Activated naive CD8-positive, alpha-beta T cell treated with anti-CD3 and anti-CD28 coated beads, Interleukin-2, amount 50 U/mL, for 24 hours (primary cell): ENCODE measurements at regions not wholly inside any gene's neighbourhood (a gene's known extent, or its start where the extent isn't known, plus 50 kb on each side); places are given as distances from the start of the nearest gene placed in this dataset.

Source experiments
- ATAC-seq: fragments of 150-1000 bp; cut with Tn5 transposase; one replicate; pipeline ENCODE4 v1.10.0; 2021
- DNase-seq: peaks from one replicate; pipeline ENCODE4 v3.0.0; 2021
- H3K27ac Mint-ChIP-seq: one replicate; pipeline ENCODE4 v1.8.0; 2021; ENCODE audit warnings: mild to moderate bottlenecking, mixed read lengths
- H3K27me3 Mint-ChIP-seq: one replicate; pipeline ENCODE4 v1.8.0; 2021; ENCODE audit warnings: mixed read lengths
- H3K36me3 Mint-ChIP-seq: one replicate; pipeline ENCODE4 v1.8.0; 2021; ENCODE audit warnings: low read depth, mixed read lengths
- H3K4me1 Mint-ChIP-seq: one replicate; pipeline ENCODE4 v1.8.0; 2021; ENCODE audit warnings: mixed read lengths
- H3K4me3 Mint-ChIP-seq: one replicate; pipeline ENCODE4 v1.8.0; 2021; ENCODE audit warnings: mild to moderate bottlenecking, moderate library complexity, mixed read lengths
- H3K9me3 Mint-ChIP-seq: one replicate; pipeline ENCODE4 v1.8.0; 2021; ENCODE audit warnings: mixed read lengths

GRCh38 chr1:59128784-59129227 lies 168.1 kb upstream of the FGGY start:
- Mint-ChIP-seq H3K4me1 (peaks cover 23% of the 10 kb centered on the region), H3K9me3 (peaks cover 7% of the 10 kb centered on the region), H3K36me3 (no peaks in the 10 kb centered on the region), H3K4me3 (no peak overlapping the region), H3K27me3 (peaks cover 9% of the 10 kb centered on the region), H3K27ac (no peak overlapping the region)
- no peak for DNase-seq
- no peak for ATAC-seq

GRCh38 chr1:59132295-59132694 lies 164.6 kb upstream of the FGGY start:
- Mint-ChIP-seq H3K9me3 (no peaks in the 10 kb centered on the region), H3K4me1 (peaks cover 11% of the 10 kb centered on the region), H3K4me3 (no peak overlapping the region), H3K36me3 (no peaks in the 10 kb centered on the region), H3K27me3 (peaks cover 3% of the 10 kb centered on the region), H3K27ac (peak overlapping the region; percentile 11)
- ATAC-seq: no peak
- DNase-seq: no peak

- Mint-ChIP-seq H3K27me3 (peaks cover 3% of the 10 kb centered on the region), H3K4me3 (no peak overlapping the region), H3K27ac (no peak overlapping the region), H3K4me1 (peaks cover 19% of the 10 kb centered on the region), H3K9me3 (no peaks in the 10 kb centered on the region), H3K36me3 (no peaks in the 10 kb centered on the region)
- DNase-seq (no peak), ATAC-seq (no peak)
These were observed 162.9 kb upstream of the FGGY start for GRCh38 chr1:59133997-59134396.

GRCh38 chr1:59135761-59136255 lies 161.1 kb upstream of the FGGY start:
- Mint-ChIP-seq H3K9me3 (no peaks in the 10 kb centered on the region), H3K27ac (no peak overlapping the region), H3K36me3 (no peaks in the 10 kb centered on the region), H3K27me3 (peaks cover 3% of the 10 kb centered on the region), H3K4me3 (no peak overlapping the region), H3K4me1 (peaks cover 23% of the 10 kb centered on the region)
- ATAC-seq (no peak), DNase-seq (no peak)

- DNase-seq (no peak), ATAC-seq (no peak)
- Mint-ChIP-seq H3K27ac (no peak overlapping the region), H3K9me3 (no peaks in the 10 kb centered on the region), H3K4me3 (no peak overlapping the region), H3K36me3 (no peaks in the 10 kb centered on the region), H3K27me3 (peaks cover 3% of the 10 kb centered on the region), H3K4me1 (peaks cover 27% of the 10 kb centered on the region)
These were observed 160.2 kb upstream of the FGGY start for GRCh38 chr1:59136541-59137275.

- ATAC-seq: no peak
- Mint-ChIP-seq H3K27ac (no peak overlapping the region), H3K27me3 (peaks cover 3% of the 10 kb centered on the region), H3K9me3 (no peaks in the 10 kb centered on the region), H3K36me3 (no peaks in the 10 kb centered on the region), H3K4me3 (no peak overlapping the region), H3K4me1 (peaks cover 28% of the 10 kb centered on the region)
- no peak for DNase-seq
These were observed 159.6 kb upstream of the FGGY start for GRCh38 chr1:59137276-59137615.

GRCh38 chr1:59137968-59138367 lies 158.9 kb upstream of the FGGY start:
- Mint-ChIP-seq H3K27me3 (peaks cover 3% of the 10 kb centered on the region), H3K9me3 (no peaks in the 10 kb centered on the region), H3K27ac (no peak overlapping the region), H3K4me3 (no peak overlapping the region), H3K4me1 (peaks cover 30% of the 10 kb centered on the region), H3K36me3 (no peaks in the 10 kb centered on the region)
- ATAC-seq (no peak), DNase-seq (no peak)

GRCh38 chr1:59138402-59138801 lies 158.5 kb upstream of the FGGY start:
- DNase-seq (no peak), ATAC-seq (no peak)
- no peaks in the 10 kb centered on the region for H3K36me3 Mint-ChIP-seq
- peaks cover 3% of the 10 kb centered on the region for H3K27me3 Mint-ChIP-seq
- H3K27ac Mint-ChIP-seq: no peak overlapping the region
- H3K4me3 Mint-ChIP-seq: no peak overlapping the region
- no peaks in the 10 kb centered on the region for H3K9me3 Mint-ChIP-seq
- peaks cover 34% of the 10 kb centered on the region for H3K4me1 Mint-ChIP-seq

GRCh38 chr1:59139396-59139795 lies 157.5 kb upstream of the FGGY start:
- ATAC-seq (peak; percentile 89), DNase-seq (peak; percentile 9)
- no peak overlapping the region for H3K27ac Mint-ChIP-seq
- no peaks in the 10 kb centered on the region for H3K27me3 Mint-ChIP-seq
- H3K36me3 Mint-ChIP-seq: no peaks in the 10 kb centered on the region
- H3K9me3 Mint-ChIP-seq: no peaks in the 10 kb centered on the region
- peaks cover 34% of the 10 kb centered on the region for H3K4me1 Mint-ChIP-seq
- H3K4me3 Mint-ChIP-seq: no peak overlapping the region

GRCh38 chr1:59141267-59141863 lies 155.5 kb upstream of the FGGY start:
- no peak for DNase-seq
- ATAC-seq: no peak
- no peak overlapping the region for H3K4me3 Mint-ChIP-seq
- H3K36me3 Mint-ChIP-seq: no peaks in the 10 kb centered on the region
- H3K27me3 Mint-ChIP-seq: no peaks in the 10 kb centered on the region
- no peaks in the 10 kb centered on the region for H3K9me3 Mint-ChIP-seq
- peaks cover 36% of the 10 kb centered on the region for H3K4me1 Mint-ChIP-seq
- no peak overlapping the region for H3K27ac Mint-ChIP-seq

- Mint-ChIP-seq H3K27ac (peak overlapping the region; percentile 38), H3K4me3 (no peak overlapping the region), H3K9me3 (no peaks in the 10 kb centered on the region), H3K4me1 (peaks cover 40% of the 10 kb centered on the region), H3K36me3 (no peaks in the 10 kb centered on the region), H3K27me3 (no peaks in the 10 kb centered on the region)
- DNase-seq: no peak
- no peak for ATAC-seq
These were observed 154.4 kb upstream of the FGGY start for GRCh38 chr1:59142311-59143132.

- Mint-ChIP-seq H3K4me3 (no peak overlapping the region), H3K27ac (peak overlapping the region; percentile 38)
- no peak for DNase-seq
These were observed 153.8 kb upstream of the FGGY start for GRCh38 chr1:59143133-59143487.

GRCh38 chr1:59143811-59144210 lies 153.1 kb upstream of the FGGY start:
- peaks cover 32% of the 10 kb centered on the region for H3K4me1 Mint-ChIP-seq
- H3K9me3 Mint-ChIP-seq: no peaks in the 10 kb centered on the region
- no peaks in the 10 kb centered on the region for H3K36me3 Mint-ChIP-seq
- H3K27ac Mint-ChIP-seq: no peak overlapping the region
- ATAC-seq (no peak), DNase-seq (no peak)
- no peak overlapping the region for H3K4me3 Mint-ChIP-seq
- no peaks in the 10 kb centered on the region for H3K27me3 Mint-ChIP-seq

More at GRCh38 chr1:59143133-59143487, 153.8 kb upstream of the FGGY start:
- no peaks in the 10 kb centered on the region for H3K36me3 Mint-ChIP-seq
- no peaks in the 10 kb centered on the region for H3K27me3 Mint-ChIP-seq
- no peaks in the 10 kb centered on the region for H3K9me3 Mint-ChIP-seq
- peaks cover 38% of the 10 kb centered on the region for H3K4me1 Mint-ChIP-seq
- ATAC-seq: no peak

GRCh38 chr1:59144959-59145358 lies 151.9 kb upstream of the FGGY start:
- ATAC-seq (no peak), DNase-seq (no peak)
- Mint-ChIP-seq H3K36me3 (no peaks in the 10 kb centered on the region), H3K4me1 (peaks cover 28% of the 10 kb centered on the region), H3K4me3 (no peak overlapping the region), H3K27me3 (no peaks in the 10 kb centered on the region), H3K9me3 (no peaks in the 10 kb centered on the region), H3K27ac (no peak overlapping the region)

GRCh38 chr1:59146056-59146455 lies 150.8 kb upstream of the FGGY start:
- peak overlapping the region; percentile 82 for H3K4me3 Mint-ChIP-seq
- H3K27me3 Mint-ChIP-seq: no peaks in the 10 kb centered on the region
- H3K4me1 Mint-ChIP-seq: peaks cover 37% of the 10 kb centered on the region
- H3K36me3 Mint-ChIP-seq: no peaks in the 10 kb centered on the region
- H3K9me3 Mint-ChIP-seq: no peaks in the 10 kb centered on the region
- no peak for DNase-seq
- no peak for ATAC-seq
- H3K27ac Mint-ChIP-seq: peak overlapping the region; percentile 84
